ENCODE measurements at regions not wholly inside any gene's neighbourhood (a gene's known extent, or its start where the extent isn't known, plus 50 kb on each side); places are given as distances from the start of the nearest gene placed in this dataset.

- Mint-ChIP-seq H3K4me1 (no peaks in the 10 kb centered on the region), H3K4me3 (no peak overlapping the region), H3K9me3 (ENCODE audit: insufficient read depth) (no peaks in the 10 kb centered on the region), H3K27me3 (no peaks in the 10 kb centered on the region), H3K27ac (no peak overlapping the region)
- no peak overlapping the region for H3K4me3 ChIP-seq (ENCODE audit: control extremely low read depth in 1 of 5, extremely low read depth in 1 of 5, insufficient read depth in 1 of 5, low read depth in 2 of 5, low read length in 4 of 5)
- no peak overlapping the region for H3K27ac ChIP-seq (ENCODE audit: low read length in 2 of 2)
- DNase-seq (no peak), ATAC-seq (ENCODE audit: low read depth) (no peak)
- POLR2A ChIA-PET = no interaction called here
- TF ChIP-seq CTCF (IDR thresholded peaks at IDR 0.05) (no peak), EZH2 (IDR thresholded peaks at IDR 0.05; ENCODE audit: borderline replicate concordance, insufficient read depth, low read depth, low read length, poor library complexity, severe bottlenecking) (no peak)
- H3K27me3 ChIP-seq (replicated peaks in 1 of 4; ENCODE audit: control extremely low read depth in 1 of 4, control insufficient read depth in 3 of 4, insufficient read depth in 4 of 4, low read length in 3 of 4) = no peaks in the 10 kb centered on the region
- no peak overlapping the region for H3K9ac ChIP-seq (ENCODE audit: low read length)
- peaks cover 0 to 3% (median 0%) of the 10 kb centered on the region in 3 donors for H3K9me3 ChIP-seq (ENCODE audit: control extremely low read depth in 1 of 3, control insufficient read depth in 2 of 3, insufficient read depth in 1 of 3, low read length in 2 of 3)
- no peaks in the 10 kb centered on the region for H4K20me1 ChIP-seq (ENCODE audit: control insufficient read depth, insufficient read depth, low read length, poor library complexity, severe bottlenecking)
- no peaks in the 10 kb centered on the region for H3K36me3 ChIP-seq (replicated peaks in 1 of 2; ENCODE audit: control extremely low read depth in 1 of 2, control insufficient read depth in 1 of 2, extremely low read depth in 1 of 2, insufficient read depth in 2 of 2, low read length in 1 of 2)
- H3K79me2 ChIP-seq (ENCODE audit: control insufficient read depth, insufficient read depth, low read length) = no peaks in the 10 kb centered on the region
- H3K4me2 ChIP-seq (replicated peaks; ENCODE audit: low read depth, low read length, poor library complexity, severe bottlenecking) = no peak overlapping the region
- no peak overlapping the region for H2AFZ ChIP-seq (ENCODE audit: insufficient read depth, low read depth, low read length, poor library complexity, severe bottlenecking)
- intact Hi-C loops (cut with micrococcal nuclease) = no loop called here
- CTCF ChIA-PET = no interaction called here
- no peaks in the 10 kb centered on the region for H3K4me1 ChIP-seq (ENCODE audit: control insufficient read depth in 2 of 2, insufficient read depth in 2 of 2, low read length in 2 of 2)
- WGBS (ENCODE audit: insufficient coverage) = no CpG with 5 or more reads among the region's 1 CpG
Measured at GRCh38 chr12:58544281-58544680, 376.0 kb downstream of the LRIG3 start.

GRCh38 chr12:58547217-58547616 is 373.1 kb downstream of the LRIG3 start:
- DNase-seq (no peak), ATAC-seq (ENCODE audit: low read depth) (no peak)
- ChIA-PET CTCF (no interaction called here), POLR2A (no interaction called here)
- Mint-ChIP-seq H3K9me3 (ENCODE audit: insufficient read depth) (no peaks in the 10 kb centered on the region), H3K4me3 (no peak overlapping the region), H3K27ac (no peak overlapping the region), H3K27me3 (no peaks in the 10 kb centered on the region), H3K4me1 (no peaks in the 10 kb centered on the region)
- intact Hi-C loops (cut with micrococcal nuclease) = no loop called here
- H3K9ac ChIP-seq (ENCODE audit: low read length) = no peak overlapping the region
- no peak overlapping the region for H3K4me3 ChIP-seq (ENCODE audit: control extremely low read depth in 1 of 5, extremely low read depth in 1 of 5, insufficient read depth in 1 of 5, low read depth in 2 of 5, low read length in 4 of 5)
- no peak overlapping the region for H3K27ac ChIP-seq (ENCODE audit: low read length in 2 of 2)
- no peaks in the 10 kb centered on the region for H3K79me2 ChIP-seq (ENCODE audit: control insufficient read depth, insufficient read depth, low read length)
- H3K4me2 ChIP-seq (replicated peaks; ENCODE audit: low read depth, low read length, poor library complexity, severe bottlenecking) = no peak overlapping the region
- H2AFZ ChIP-seq (ENCODE audit: insufficient read depth, low read depth, low read length, poor library complexity, severe bottlenecking) = no peak overlapping the region
- no peaks in the 10 kb centered on the region for H3K4me1 ChIP-seq (ENCODE audit: control insufficient read depth in 2 of 2, insufficient read depth in 2 of 2, low read length in 2 of 2)
- TF ChIP-seq CTCF (IDR thresholded peaks at IDR 0.05) (no peak), EZH2 (IDR thresholded peaks at IDR 0.05; ENCODE audit: borderline replicate concordance, insufficient read depth, low read depth, low read length, poor library complexity, severe bottlenecking) (no peak)
- no peaks in the 10 kb centered on the region for H4K20me1 ChIP-seq (ENCODE audit: control insufficient read depth, insufficient read depth, low read length, poor library complexity, severe bottlenecking)
- H3K9me3 ChIP-seq (ENCODE audit: control extremely low read depth in 1 of 3, control insufficient read depth in 2 of 3, insufficient read depth in 1 of 3, low read length in 2 of 3) = no peaks in the 10 kb centered on the region
- H3K27me3 ChIP-seq (replicated peaks in 1 of 4; ENCODE audit: control extremely low read depth in 1 of 4, control insufficient read depth in 3 of 4, insufficient read depth in 4 of 4, low read length in 3 of 4) = no peaks in the 10 kb centered on the region
- no peaks in the 10 kb centered on the region for H3K36me3 ChIP-seq (replicated peaks in 1 of 2; ENCODE audit: control extremely low read depth in 1 of 2, control insufficient read depth in 1 of 2, extremely low read depth in 1 of 2, insufficient read depth in 2 of 2, low read length in 1 of 2)

Measured in B cell (primary cell).